PFSK-1 (cell line): ENCODE measurements at regions not wholly inside any gene's neighbourhood (a gene's known extent, or its start where the extent isn't known, plus 50 kb on each side); places are given as distances from the start of the nearest gene placed in this dataset.

ENCODE experiments used
- REST ChIP-seq, 2 experiments: IDR thresholded peaks; 2 replicates each; pipeline versions ENCODE4 v1.6.1 to v1.8.0; 2011 to 2012; ENCODE audit warnings: low read depth in 2 of 2, low read length in 2 of 2, control low read depth in 1 of 2, inconsistent platforms in 1 of 2, mild to moderate bottlenecking in 1 of 2, moderate library complexity in 1 of 2; ENCODE audit not compliant: insufficient read depth in 1 of 2
- SIN3A ChIP-seq: IDR thresholded peaks from 2 replicates; pipeline ENCODE4 v1.6.1; 2012; ENCODE audit warnings: mild to moderate bottlenecking, low read length, moderate library complexity, borderline replicate concordance; ENCODE audit not compliant: insufficient read depth

- no peak for TF ChIP-seq REST (IDR thresholded peaks at IDR 0.05; ENCODE audit: insufficient read depth in 1 of 2, low read depth in 2 of 2, low read length in 2 of 2)
- no peak for TF ChIP-seq SIN3A
Observed at GRCh38 chr9:107175041-107175440, 108.0 kb upstream of the RAD23B start.
